ENCODE measurements at regions not wholly inside any gene's neighbourhood (a gene's known extent, or its start where the extent isn't known, plus 50 kb on each side); places are given as distances from the start of the nearest gene placed in this dataset.

GRCh38 chr2:240335061-240335460, 100.4 kb upstream of the GPC1 start:
- no peak for FAIRE-seq
- no peak for DNase-seq (ENCODE audit: insufficient read length, low spot score)

GRCh38 chr2:240336820-240337427, 98.5 kb upstream of the GPC1 start:
- FAIRE-seq (no peak), DNase-seq (ENCODE audit: insufficient read length, low spot score) (no peak)

GRCh38 chr2:240338274-240338673, 97.2 kb upstream of the GPC1 start:
- FAIRE-seq, result no peak
- DNase-seq (ENCODE audit: insufficient read length, low spot score), result no peak

- FAIRE-seq (no peak), DNase-seq (ENCODE audit: insufficient read length, low spot score) (no peak)
Measured at GRCh38 chr2:240339411-240340360, 95.8 kb upstream of the GPC1 start.

GRCh38 chr2:240340361-240340761, 95.1 kb upstream of the GPC1 start:
- FAIRE-seq, result no peak
- no peak for DNase-seq (ENCODE audit: insufficient read length, low spot score)

GRCh38 chr2:240341064-240341463, 94.4 kb upstream of the GPC1 start:
- FAIRE-seq (no peak), DNase-seq (ENCODE audit: insufficient read length, low spot score) (no peak)

GRCh38 chr2:240343548-240343947, 91.9 kb upstream of the GPC1 start:
- no peak for DNase-seq (ENCODE audit: insufficient read length, low spot score)
- no peak for FAIRE-seq

GRCh38 chr2:240344904-240345303, 90.6 kb upstream of the GPC1 start:
- no peak for DNase-seq (ENCODE audit: insufficient read length, low spot score)
- FAIRE-seq, result no peak

GRCh38 chr2:240346015-240346752, 89.3 kb upstream of the GPC1 start:
- FAIRE-seq, result no peak
- no peak for DNase-seq (ENCODE audit: insufficient read length, low spot score)

- no peak for DNase-seq (ENCODE audit: insufficient read length, low spot score)
Measured at GRCh38 chr2:240346753-240347372, 88.6 kb upstream of the GPC1 start.

GRCh38 chr2:240347373-240347940, 88.0 kb upstream of the GPC1 start:
- FAIRE-seq, result no peak
- DNase-seq (ENCODE audit: insufficient read length, low spot score), result no peak

More at GRCh38 chr2:240346753-240347372, 88.6 kb upstream of the GPC1 start:
- FAIRE-seq, result no peak

- FAIRE-seq (no peak), DNase-seq (ENCODE audit: insufficient read length, low spot score) (no peak)
Measured at GRCh38 chr2:240347949-240348500, 87.4 kb upstream of the GPC1 start.

GRCh38 chr2:240348522-240348921, 86.9 kb upstream of the GPC1 start:
- DNase-seq (ENCODE audit: insufficient read length, low spot score) (no peak), FAIRE-seq (no peak)

GRCh38 chr2:240349133-240350005, 86.1 kb upstream of the GPC1 start:
- no peak for FAIRE-seq
- no peak for DNase-seq (ENCODE audit: insufficient read length, low spot score)

GRCh38 chr2:240350006-240350355, 85.5 kb upstream of the GPC1 start:
- no peak for FAIRE-seq
- DNase-seq (ENCODE audit: insufficient read length, low spot score), result no peak

GRCh38 chr2:240350696-240351087, 84.8 kb upstream of the GPC1 start:
- no peak for FAIRE-seq
- DNase-seq (ENCODE audit: insufficient read length, low spot score), result no peak

GRCh38 chr2:240351088-240351741, 84.2 kb upstream of the GPC1 start:
- FAIRE-seq, result no peak
- DNase-seq (ENCODE audit: insufficient read length, low spot score), result no peak

GRCh38 chr2:240351826-240352426, 83.5 kb upstream of the GPC1 start:
- DNase-seq (ENCODE audit: insufficient read length, low spot score), result no peak
- no peak for FAIRE-seq
